GM12878 (cell line): ENCODE measurements at regions not wholly inside any gene's neighbourhood (a gene's known extent, or its start where the extent isn't known, plus 50 kb on each side); places are given as distances from the start of the nearest gene placed in this dataset.

Experiments used
- ATAC-seq: fragments of 200-7000 bp; cut with Tn5 transposase; 3 replicates; pipeline ENCODE4 v1.9.1; 2020; ENCODE audit warnings: mild to moderate bottlenecking, moderate library complexity
- BruUV-seq: library from RNA; stranded (reverse); fragments of 400-500 nt; replicated peaks from 2 replicates; lab custom pipeline; 2021; lab: Mats Ljungman, UMichigan
- CTCF ChIA-PET: fragments of 300-600 bp; sonication (Branson Sonifier 250); formaldehyde crosslinking; extraction: SDS; loops from one replicate; lab custom pipeline; 2021; ENCODE audit warnings: inconsistent platforms; lab: Yijun Ruan, JAX
- POLR2A ChIA-PET: fragments of 350-600 bp; formaldehyde crosslinking; extraction: SDS; loops from one replicate; lab custom pipeline; 2021; ENCODE audit warnings: inconsistent platforms; lab: Charles Lee
- RAD21 ChIA-PET: fragments of 300-600 bp; sonication (Branson Sonifier 250); formaldehyde crosslinking; loops from one replicate; lab custom pipeline; 2023; ENCODE audit warnings: antibody characterized with exemption; ENCODE audit not compliant: unreplicated experiment; lab: Charles Lee
- SMC1A ChIA-PET: fragments of 300-600 bp; sonication (Branson Sonifier 250); formaldehyde crosslinking; loops from one replicate; lab custom pipeline; 2023; ENCODE audit not compliant: unreplicated experiment, uncharacterized antibody; lab: Charles Lee
- DNase-seq: peaks from one replicate; pipeline ENCODE4 v3.0.0-alpha.2; 2011; ENCODE audit warnings: low read depth, low spot score
- FAIRE-seq: peaks from 3 replicates; lab custom pipeline; 2011; peaks lifted over from hg19 to GRCh38; lab: Jason Lieb, UNC
- H2AFZ ChIP-seq: 2 replicates; pipeline ENCODE4 v1.6.0; 2011; ENCODE audit warnings: low read depth, low read length, control low read depth; ENCODE audit not compliant: control insufficient read depth
- H3K27ac ChIP-seq: 2 replicates; pipeline ENCODE4 v1.5.1; 2011; ENCODE audit warnings: control low read depth; ENCODE audit not compliant: control insufficient read depth, insufficient read depth
- H3K27me3 ChIP-seq, 2 experiments: replicated peaks in 1 of 2; 2 replicates each; pipeline versions ENCODE4 v1.6.0 to v1.6.1; 2011; ENCODE audit warnings: low read length in 1 of 2; ENCODE audit not compliant: control insufficient read depth in 2 of 2, insufficient read depth in 2 of 2
- H3K36me3 ChIP-seq, 2 experiments: 2 replicates each; pipeline ENCODE4 v1.5.1; 2011; ENCODE audit warnings: low read length in 1 of 2; ENCODE audit not compliant: control insufficient read depth in 2 of 2, insufficient read depth in 2 of 2
- H3K4me1 ChIP-seq: 2 replicates; pipeline ENCODE4 v1.6.1; 2011; ENCODE audit warnings: mild to moderate bottlenecking, low read length, moderate library complexity, mixed read lengths; ENCODE audit not compliant: control insufficient read depth, insufficient read depth
- H3K4me2 ChIP-seq: 2 replicates; pipeline ENCODE4 v1.6.0; 2011; ENCODE audit warnings: control low read depth; ENCODE audit not compliant: control insufficient read depth, insufficient read depth
- H3K4me3 ChIP-seq: fragments of 200-600 bp; sonication (generic); 2 replicates; pipeline ENCODE4 v1.5.1; 2016
- H3K79me2 ChIP-seq: 2 replicates; pipeline ENCODE4 v1.6.0; 2011; ENCODE audit warnings: low read length; ENCODE audit not compliant: control insufficient read depth, insufficient read depth
- H3K9ac ChIP-seq: 2 replicates; pipeline ENCODE4 v1.8.0; 2011; ENCODE audit warnings: low read length, control low read depth, mixed read lengths; ENCODE audit not compliant: control insufficient read depth, insufficient read depth
- H3K9me3 ChIP-seq: replicated peaks from 3 replicates; pipeline ENCODE4 v1.5.1; 2011; ENCODE audit warnings: mild to moderate bottlenecking, low read length; ENCODE audit not compliant: control insufficient read depth, insufficient read depth
- H4K20me1 ChIP-seq: 2 replicates; pipeline ENCODE4 v1.6.0; 2011; ENCODE audit not compliant: control insufficient read depth, insufficient read depth
- BRCA1 ChIP-seq: IDR thresholded peaks from 2 replicates; pipeline ENCODE4 v1.6.1; 2011; ENCODE audit warnings: low read depth, low read length, improper control_type of control experiment
- CBX5 ChIP-seq: sonication (generic); IDR thresholded peaks from 2 replicates; pipeline ENCODE4 v1.6.1; 2016; ENCODE audit warnings: low read depth, moderate library complexity, mild to moderate bottlenecking, inconsistent platforms
- CHD4 ChIP-seq: fragments of 200-600 bp; sonication (generic); IDR thresholded peaks from 2 replicates; pipeline ENCODE4 v1.6.1; 2016; ENCODE audit warnings: mild to moderate bottlenecking
- DPF2 ChIP-seq: fragments of 450-650 bp; IDR thresholded peaks from 2 replicates; pipeline ENCODE4 v1.6.1; 2017; ENCODE audit warnings: mild to moderate bottlenecking
- FOXM1 ChIP-seq: IDR thresholded peaks from 2 replicates; pipeline ENCODE4 v1.6.1; 2012; ENCODE audit warnings: low read depth, mild to moderate bottlenecking, inconsistent platforms, low read length, moderate library complexity
- GATAD2B ChIP-seq: fragments of 450-650 bp; conservative IDR thresholded peaks from 2 replicates; pipeline ENCODE4 v1.6.1; 2017; ENCODE audit warnings: low read depth, mild to moderate bottlenecking, moderate library complexity
- HDAC6 ChIP-seq: fragments of 200-600 bp; sonication (generic); IDR thresholded peaks from one replicate; pipeline ENCODE4 v1.8.0; 2017; ENCODE audit warnings: antibody characterized with exemption; ENCODE audit not compliant: unreplicated experiment
- IRF4 ChIP-seq: IDR thresholded peaks from 2 replicates; pipeline ENCODE4 v1.6.1; 2011; ENCODE audit warnings: low read depth, low read length
- KLF5 ChIP-seq: fragments of 450-650 bp; IDR thresholded peaks from 2 replicates; pipeline ENCODE4 v1.6.1; 2014; ENCODE audit warnings: mild to moderate bottlenecking; ENCODE audit not compliant: partially characterized antibody
- STAT1 ChIP-seq: fragments of 450-650 bp; conservative IDR thresholded peaks from 2 replicates; pipeline ENCODE4 v1.6.1; 2014; ENCODE audit warnings: antibody characterized with exemption, mild to moderate bottlenecking
- TBL1XR1 ChIP-seq: IDR thresholded peaks from 2 replicates; pipeline ENCODE4 v1.6.1; 2012; ENCODE audit warnings: low read depth, low read length, improper control_type of control experiment
- ZNF384 ChIP-seq: IDR thresholded peaks from 2 replicates; pipeline ENCODE4 v1.6.1; 2012; ENCODE audit warnings: low read depth, mild to moderate bottlenecking, low read length, improper control_type of control experiment, borderline replicate concordance
- WGBS: methylation state at CpG from one replicate; pipeline ENCODE4 v1.1.6; 2016; ENCODE audit warnings: low lambda C conversion rate; ENCODE audit not compliant: insufficient replicate concordance, insufficient coverage; ENCODE audit errors: missing lambda C conversion rate; 5-methylcytosine and 5-hydroxymethylcytosine counted together
- in situ Hi-C: fragments of 300-500 bp; cut with MboI; formaldehyde crosslinking; loops from 9 replicates; pipeline ENCODE4 v1.14.3; 2018; ENCODE audit warnings: mixed read lengths
- intact Hi-C: fragments of 100-400 bp; cut with micrococcal nuclease; formaldehyde crosslinking; loops from one replicate; pipeline ENCODE4 v1.14.2; 2022; ENCODE audit not compliant: unreplicated experiment
- TF ChIP-seq, protein P1 (sequence below): fragments of 450-650 bp; formaldehyde crosslinking; IDR thresholded peaks from 2 replicates; pipeline ENCODE4 v1.5.0; 2022; ENCODE audit warnings: mild to moderate bottlenecking, missing genetic modification characterization
- TF ChIP-seq, protein P2 (sequence below): fragments of 450-650 bp; conservative IDR thresholded peaks from 2 replicates; pipeline ENCODE4 v1.6.1; 2017; ENCODE audit warnings: mild to moderate bottlenecking, moderate library complexity
- TF ChIP-seq, protein P3 (sequence below): fragments of 450-650 bp; IDR thresholded peaks from 2 replicates; pipeline ENCODE4 v1.6.1; 2018; ENCODE audit warnings: borderline replicate concordance, mild to moderate bottlenecking; ENCODE audit not compliant: partially characterized antibody
- TF ChIP-seq, protein P4 (sequence below): IDR thresholded peaks from 2 replicates; pipeline ENCODE4 v1.6.1; 2011; ENCODE audit warnings: low read depth, mild to moderate bottlenecking, low read length, moderate library complexity, borderline replicate concordance; ENCODE audit errors: extremely low read depth
- TF ChIP-seq, protein P5 (sequence below): IDR thresholded peaks from 2 replicates; pipeline ENCODE4 v1.6.1; 2012; ENCODE audit warnings: low read length, inconsistent platforms

DNA sequence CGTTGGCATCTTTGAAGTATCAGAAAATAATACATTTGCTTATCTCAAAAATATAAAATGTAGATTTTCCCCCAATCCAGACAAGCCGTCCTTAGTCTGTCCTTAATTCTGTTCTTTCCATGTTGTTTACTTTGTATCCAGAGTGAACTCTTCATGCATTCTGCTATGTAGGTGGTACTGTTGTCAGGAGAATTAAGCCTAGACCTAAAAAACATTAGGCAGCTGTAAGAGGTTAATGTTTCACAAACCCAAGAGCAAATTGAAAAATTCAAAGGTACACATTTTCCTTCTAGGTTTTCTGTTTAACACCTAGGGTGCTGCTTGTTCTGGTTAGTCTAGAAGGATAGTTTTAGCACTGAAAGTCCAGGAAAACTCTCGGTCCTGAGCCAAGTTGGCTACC, 426.4 kb downstream of the QKI start:
- Histone ChIP-seq H3K9me3 (peaks cover 5% of the 10 kb centered on the region; the same call in 1 of the 3 replicates), H3K27ac (no peak overlapping the region), H4K20me1 (no peaks in the 10 kb centered on the region), H3K79me2 (no peaks in the 10 kb centered on the region), H3K4me3 (no peak overlapping the region), H3K9ac (no peak overlapping the region), H3K36me3 (no peaks in the 10 kb centered on the region), H3K4me2 (no peak overlapping the region), H3K27me3 (no peaks in the 10 kb centered on the region), H2AFZ (no peak overlapping the region), H3K4me1 (peaks cover 6% of the 10 kb centered on the region)
- intact Hi-C loops, result no loop called here
- ChIA-PET RAD21 (no interaction called here), POLR2A (no interaction called here), SMC1A (no interaction called here), CTCF (no interaction called here)
- BruUV-seq, result no TSS peak
- whole genome bisulfite sequencing, result 42% methylated on average over 3 of the region's 3 CpGs
- DNase-seq (no peak), FAIRE-seq (no peak), ATAC-seq (no peak)
- TF ChIP-seq HDAC6 (no peak), KLF5 (no peak), STAT1 (no peak), BRCA1 (no peak), FOXM1 (no peak), IRF4 (no peak), CHD4 (no peak), TBL1XR1 (no peak), ZNF384 (no peak), GATAD2B (no peak), CBX5 (no peak), DPF2 (no peak)
- TF ChIP-seq, protein P1, sequence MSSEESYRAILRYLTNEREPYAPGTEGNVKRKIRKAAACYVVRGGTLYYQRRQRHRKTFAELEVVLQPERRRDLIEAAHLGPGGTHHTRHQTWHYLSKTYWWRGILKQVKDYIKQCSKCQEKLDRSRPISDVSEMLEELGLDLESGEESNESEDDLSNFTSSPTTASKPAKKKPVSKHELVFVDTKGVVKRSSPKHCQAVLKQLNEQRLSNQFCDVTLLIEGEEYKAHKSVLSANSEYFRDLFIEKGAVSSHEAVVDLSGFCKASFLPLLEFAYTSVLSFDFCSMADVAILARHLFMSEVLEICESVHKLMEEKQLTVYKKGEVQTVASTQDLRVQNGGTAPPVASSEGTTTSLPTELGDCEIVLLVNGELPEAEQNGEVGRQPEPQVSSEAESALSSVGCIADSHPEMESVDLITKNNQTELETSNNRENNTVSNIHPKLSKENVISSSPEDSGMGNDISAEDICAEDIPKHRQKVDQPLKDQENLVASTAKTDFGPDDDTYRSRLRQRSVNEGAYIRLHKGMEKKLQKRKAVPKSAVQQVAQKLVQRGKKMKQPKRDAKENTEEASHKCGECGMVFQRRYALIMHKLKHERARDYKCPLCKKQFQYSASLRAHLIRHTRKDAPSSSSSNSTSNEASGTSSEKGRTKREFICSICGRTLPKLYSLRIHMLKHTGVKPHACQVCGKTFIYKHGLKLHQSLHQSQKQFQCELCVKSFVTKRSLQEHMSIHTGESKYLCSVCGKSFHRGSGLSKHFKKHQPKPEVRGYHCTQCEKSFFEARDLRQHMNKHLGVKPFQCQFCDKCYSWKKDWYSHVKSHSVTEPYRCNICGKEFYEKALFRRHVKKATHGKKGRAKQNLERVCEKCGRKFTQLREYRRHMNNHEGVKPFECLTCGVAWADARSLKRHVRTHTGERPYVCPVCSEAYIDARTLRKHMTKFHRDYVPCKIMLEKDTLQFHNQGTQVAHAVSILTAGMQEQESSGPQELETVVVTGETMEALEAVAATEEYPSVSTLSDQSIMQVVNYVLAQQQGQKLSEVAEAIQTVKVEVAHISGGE (CRISPR knock-in tag), result no peak
- TF ChIP-seq, protein P2, sequence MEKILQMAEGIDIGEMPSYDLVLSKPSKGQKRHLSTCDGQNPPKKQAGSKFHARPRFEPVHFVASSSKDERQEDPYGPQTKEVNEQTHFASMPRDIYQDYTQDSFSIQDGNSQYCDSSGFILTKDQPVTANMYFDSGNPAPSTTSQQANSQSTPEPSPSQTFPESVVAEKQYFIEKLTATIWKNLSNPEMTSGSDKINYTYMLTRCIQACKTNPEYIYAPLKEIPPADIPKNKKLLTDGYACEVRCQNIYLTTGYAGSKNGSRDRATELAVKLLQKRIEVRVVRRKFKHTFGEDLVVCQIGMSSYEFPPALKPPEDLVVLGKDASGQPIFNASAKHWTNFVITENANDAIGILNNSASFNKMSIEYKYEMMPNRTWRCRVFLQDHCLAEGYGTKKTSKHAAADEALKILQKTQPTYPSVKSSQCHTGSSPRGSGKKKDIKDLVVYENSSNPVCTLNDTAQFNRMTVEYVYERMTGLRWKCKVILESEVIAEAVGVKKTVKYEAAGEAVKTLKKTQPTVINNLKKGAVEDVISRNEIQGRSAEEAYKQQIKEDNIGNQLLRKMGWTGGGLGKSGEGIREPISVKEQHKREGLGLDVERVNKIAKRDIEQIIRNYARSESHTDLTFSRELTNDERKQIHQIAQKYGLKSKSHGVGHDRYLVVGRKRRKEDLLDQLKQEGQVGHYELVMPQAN, result no peak
- TF ChIP-seq, protein P3, sequence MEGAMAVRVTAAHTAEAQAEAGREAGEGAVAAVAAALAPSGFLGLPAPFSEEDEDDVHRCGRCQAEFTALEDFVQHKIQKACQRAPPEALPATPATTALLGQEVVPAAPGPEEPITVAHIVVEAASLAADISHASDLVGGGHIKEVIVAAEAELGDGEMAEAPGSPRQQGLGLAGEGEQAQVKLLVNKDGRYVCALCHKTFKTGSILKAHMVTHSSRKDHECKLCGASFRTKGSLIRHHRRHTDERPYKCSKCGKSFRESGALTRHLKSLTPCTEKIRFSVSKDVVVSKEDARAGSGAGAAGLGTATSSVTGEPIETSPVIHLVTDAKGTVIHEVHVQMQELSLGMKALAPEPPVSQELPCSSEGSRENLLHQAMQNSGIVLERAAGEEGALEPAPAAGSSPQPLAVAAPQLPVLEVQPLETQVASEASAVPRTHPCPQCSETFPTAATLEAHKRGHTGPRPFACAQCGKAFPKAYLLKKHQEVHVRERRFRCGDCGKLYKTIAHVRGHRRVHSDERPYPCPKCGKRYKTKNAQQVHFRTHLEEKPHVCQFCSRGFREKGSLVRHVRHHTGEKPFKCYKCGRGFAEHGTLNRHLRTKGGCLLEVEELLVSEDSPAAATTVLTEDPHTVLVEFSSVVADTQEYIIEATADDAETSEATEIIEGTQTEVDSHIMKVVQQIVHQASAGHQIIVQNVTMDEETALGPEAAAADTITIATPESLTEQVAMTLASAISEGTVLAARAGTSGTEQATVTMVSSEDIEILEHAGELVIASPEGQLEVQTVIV, result no peak
- TF ChIP-seq, protein P4, sequence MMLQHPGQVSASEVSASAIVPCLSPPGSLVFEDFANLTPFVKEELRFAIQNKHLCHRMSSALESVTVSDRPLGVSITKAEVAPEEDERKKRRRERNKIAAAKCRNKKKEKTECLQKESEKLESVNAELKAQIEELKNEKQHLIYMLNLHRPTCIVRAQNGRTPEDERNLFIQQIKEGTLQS, result no peak
- TF ChIP-seq, protein P5, sequence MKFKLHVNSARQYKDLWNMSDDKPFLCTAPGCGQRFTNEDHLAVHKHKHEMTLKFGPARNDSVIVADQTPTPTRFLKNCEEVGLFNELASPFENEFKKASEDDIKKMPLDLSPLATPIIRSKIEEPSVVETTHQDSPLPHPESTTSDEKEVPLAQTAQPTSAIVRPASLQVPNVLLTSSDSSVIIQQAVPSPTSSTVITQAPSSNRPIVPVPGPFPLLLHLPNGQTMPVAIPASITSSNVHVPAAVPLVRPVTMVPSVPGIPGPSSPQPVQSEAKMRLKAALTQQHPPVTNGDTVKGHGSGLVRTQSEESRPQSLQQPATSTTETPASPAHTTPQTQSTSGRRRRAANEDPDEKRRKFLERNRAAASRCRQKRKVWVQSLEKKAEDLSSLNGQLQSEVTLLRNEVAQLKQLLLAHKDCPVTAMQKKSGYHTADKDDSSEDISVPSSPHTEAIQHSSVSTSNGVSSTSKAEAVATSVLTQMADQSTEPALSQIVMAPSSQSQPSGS, result no peak
- in situ Hi-C loops, result no loop called here
